ENCODE measurements at regions not wholly inside any gene's neighbourhood (a gene's known extent, or its start where the extent isn't known, plus 50 kb on each side); places are given as distances from the start of the nearest gene placed in this dataset.

DNA sequence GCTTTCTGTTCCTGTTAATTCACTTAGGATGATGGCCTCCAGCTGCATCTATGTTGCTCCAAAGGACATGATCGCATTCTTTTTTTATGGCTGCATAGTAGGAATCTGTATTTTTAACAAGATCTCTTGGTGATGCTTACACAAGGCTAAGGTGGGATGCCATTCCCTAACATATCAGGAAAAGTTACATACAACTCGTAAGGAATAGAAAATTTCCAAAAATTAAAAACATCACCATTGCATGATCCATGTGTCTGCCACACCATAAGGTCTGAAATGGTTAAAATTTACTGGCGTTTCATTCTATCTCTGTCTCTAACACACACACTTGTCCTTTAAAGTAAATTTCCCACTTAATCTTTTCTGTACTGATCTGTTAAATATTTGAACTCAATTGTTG, 608.4 kb downstream of the PRELID2 start:
- TF ChIP-seq, protein P1, sequence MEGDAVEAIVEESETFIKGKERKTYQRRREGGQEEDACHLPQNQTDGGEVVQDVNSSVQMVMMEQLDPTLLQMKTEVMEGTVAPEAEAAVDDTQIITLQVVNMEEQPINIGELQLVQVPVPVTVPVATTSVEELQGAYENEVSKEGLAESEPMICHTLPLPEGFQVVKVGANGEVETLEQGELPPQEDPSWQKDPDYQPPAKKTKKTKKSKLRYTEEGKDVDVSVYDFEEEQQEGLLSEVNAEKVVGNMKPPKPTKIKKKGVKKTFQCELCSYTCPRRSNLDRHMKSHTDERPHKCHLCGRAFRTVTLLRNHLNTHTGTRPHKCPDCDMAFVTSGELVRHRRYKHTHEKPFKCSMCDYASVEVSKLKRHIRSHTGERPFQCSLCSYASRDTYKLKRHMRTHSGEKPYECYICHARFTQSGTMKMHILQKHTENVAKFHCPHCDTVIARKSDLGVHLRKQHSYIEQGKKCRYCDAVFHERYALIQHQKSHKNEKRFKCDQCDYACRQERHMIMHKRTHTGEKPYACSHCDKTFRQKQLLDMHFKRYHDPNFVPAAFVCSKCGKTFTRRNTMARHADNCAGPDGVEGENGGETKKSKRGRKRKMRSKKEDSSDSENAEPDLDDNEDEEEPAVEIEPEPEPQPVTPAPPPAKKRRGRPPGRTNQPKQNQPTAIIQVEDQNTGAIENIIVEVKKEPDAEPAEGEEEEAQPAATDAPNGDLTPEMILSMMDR (IDR thresholded peaks at IDR 0.05): no peak
- no peak for TF ChIP-seq POLR2A (IDR thresholded peaks at IDR 0.05)
- no peak for TF ChIP-seq POLR2AphosphoS5 (IDR thresholded peaks at IDR 0.05)
- no peak for TF ChIP-seq EP300 (IDR thresholded peaks at IDR 0.05)

Data from stomach (tissue), 4 donors.